Transverse colon (tissue), 4 donors: ENCODE measurements at regions not wholly inside any gene's neighbourhood (a gene's known extent, or its start where the extent isn't known, plus 50 kb on each side); places are given as distances from the start of the nearest gene placed in this dataset.

Source experiments
- DNase-seq: peaks from one replicate; pipeline ENCODE4 v3.0.0-alpha.2; 2019
- H3K27ac ChIP-seq, 4 donors: fragments of 200-600 bp; sonication (generic); 2 replicates each; pipeline ENCODE4 v1.5.1; 2016 to 2018; ENCODE audit warnings: inconsistent platforms in 4 of 4
- H3K27me3 ChIP-seq: fragments of 200-600 bp; sonication (generic); 2 replicates; pipeline ENCODE4 v1.5.1; 2017; ENCODE audit warnings: inconsistent platforms
- H3K36me3 ChIP-seq, 4 donors: fragments of 200-600 bp; sonication (generic); 2 replicates each; pipeline ENCODE4 v1.5.1; 2017 to 2019; ENCODE audit warnings: inconsistent platforms in 4 of 4
- H3K4me1 ChIP-seq, 4 donors: fragments of 200-600 bp; sonication (generic); 2 replicates each; pipeline ENCODE4 v1.5.1; 2017 to 2020; ENCODE audit warnings: inconsistent platforms in 4 of 4
- H3K4me3 ChIP-seq, 4 donors: fragments of 200-600 bp; sonication (generic); 1 replicate in 1 of 4; 2 replicates in 3 of 4; pipeline versions ENCODE4 v1.5.1 to v1.6.1; 2017 to 2019; ENCODE audit warnings: inconsistent platforms in 4 of 4
- H3K9me3 ChIP-seq, 2 donors: fragments of 200-600 bp; sonication (generic); 2 replicates each; pipeline ENCODE4 v1.5.1; 2017 to 2019; ENCODE audit warnings: inconsistent platforms in 2 of 2
- EP300 ChIP-seq: sonication (generic); formaldehyde crosslinking; IDR thresholded peaks from one replicate; pipeline ENCODE4 v1.6.1; 2017; ENCODE audit warnings: antibody characterized with exemption, low read depth
- POLR2A ChIP-seq: fragments of 450-650 bp; IDR thresholded peaks from one replicate; pipeline ENCODE4 v1.6.1; 2016; ENCODE audit warnings: antibody characterized with exemption, mild to moderate bottlenecking, moderate library complexity
- POLR2AphosphoS5 ChIP-seq, 3 donors: sonication (generic); formaldehyde crosslinking; IDR thresholded peaks; one replicate each; pipeline ENCODE4 v1.6.1; 2016; ENCODE audit warnings: antibody characterized with exemption in 3 of 3
- WGBS, 2 donors: methylation state at CpG; one replicate each; pipeline ENCODE4 v1.1.5; 2018; ENCODE audit warnings: low coverage in 1 of 2; 5-methylcytosine and 5-hydroxymethylcytosine counted together
- in situ Hi-C, 4 donors: fragments of 200-750 bp; cut with MboI; loops; one replicate each; pipeline versions ENCODE4 v1.15.0 to v1.15.1; 2017; ENCODE audit warnings: low sequenced_read_pairs in 3 of 4, low pct_ligation_motif_present in 1 of 4, low pct_unique_long_range_greater_than_20kb in 1 of 4
- intact Hi-C: fragments of 100-400 bp; cut with DNase I; formaldehyde crosslinking; loops from one replicate; pipeline ENCODE4 v1.15.1; 2023; ENCODE audit warnings: low total_unique reads
- TF ChIP-seq, protein P1 (sequence below), 5 experiments: fragments of 200-600 bp in 3 of 5; fragments of 450-650 bp in 2 of 5; sonication (generic) in 3 of 5; IDR thresholded peaks; 1 replicate in 2 of 5; 2 replicates in 3 of 5; pipeline ENCODE4 v1.5.1; 2016 to 2017; ENCODE audit warnings: antibody characterized with exemption in 5 of 5, inconsistent platforms in 3 of 5, mild to moderate bottlenecking in 2 of 5, moderate library complexity in 1 of 5

GRCh38 chr10:128275388-128276177 is 149.4 kb upstream of the MKI67 start:
- no peak for DNase-seq
- Histone ChIP-seq H3K27me3 (peaks cover 40% of the 10 kb centered on the region), H3K27ac (no peak overlapping the region), H3K4me1 (no peaks in the 10 kb centered on the region), H3K4me3 (no peak overlapping the region), H3K9me3 (no peaks in the 10 kb centered on the region), H3K36me3 (no peaks in the 10 kb centered on the region)
- WGBS, 2 donors = 27 to 65% methylated on average over 12 to 19 of the region's 19 CpGs
- in situ Hi-C loops (no loop called here), intact Hi-C loops (no loop called here)
- no peak for TF ChIP-seq POLR2A
- no peak for TF ChIP-seq POLR2AphosphoS5 (IDR thresholded peaks at IDR 0.05)
- TF ChIP-seq EP300 = no peak
- TF ChIP-seq, protein P1, sequence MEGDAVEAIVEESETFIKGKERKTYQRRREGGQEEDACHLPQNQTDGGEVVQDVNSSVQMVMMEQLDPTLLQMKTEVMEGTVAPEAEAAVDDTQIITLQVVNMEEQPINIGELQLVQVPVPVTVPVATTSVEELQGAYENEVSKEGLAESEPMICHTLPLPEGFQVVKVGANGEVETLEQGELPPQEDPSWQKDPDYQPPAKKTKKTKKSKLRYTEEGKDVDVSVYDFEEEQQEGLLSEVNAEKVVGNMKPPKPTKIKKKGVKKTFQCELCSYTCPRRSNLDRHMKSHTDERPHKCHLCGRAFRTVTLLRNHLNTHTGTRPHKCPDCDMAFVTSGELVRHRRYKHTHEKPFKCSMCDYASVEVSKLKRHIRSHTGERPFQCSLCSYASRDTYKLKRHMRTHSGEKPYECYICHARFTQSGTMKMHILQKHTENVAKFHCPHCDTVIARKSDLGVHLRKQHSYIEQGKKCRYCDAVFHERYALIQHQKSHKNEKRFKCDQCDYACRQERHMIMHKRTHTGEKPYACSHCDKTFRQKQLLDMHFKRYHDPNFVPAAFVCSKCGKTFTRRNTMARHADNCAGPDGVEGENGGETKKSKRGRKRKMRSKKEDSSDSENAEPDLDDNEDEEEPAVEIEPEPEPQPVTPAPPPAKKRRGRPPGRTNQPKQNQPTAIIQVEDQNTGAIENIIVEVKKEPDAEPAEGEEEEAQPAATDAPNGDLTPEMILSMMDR (IDR thresholded peaks at IDR 0.05) = no peak

DNA sequence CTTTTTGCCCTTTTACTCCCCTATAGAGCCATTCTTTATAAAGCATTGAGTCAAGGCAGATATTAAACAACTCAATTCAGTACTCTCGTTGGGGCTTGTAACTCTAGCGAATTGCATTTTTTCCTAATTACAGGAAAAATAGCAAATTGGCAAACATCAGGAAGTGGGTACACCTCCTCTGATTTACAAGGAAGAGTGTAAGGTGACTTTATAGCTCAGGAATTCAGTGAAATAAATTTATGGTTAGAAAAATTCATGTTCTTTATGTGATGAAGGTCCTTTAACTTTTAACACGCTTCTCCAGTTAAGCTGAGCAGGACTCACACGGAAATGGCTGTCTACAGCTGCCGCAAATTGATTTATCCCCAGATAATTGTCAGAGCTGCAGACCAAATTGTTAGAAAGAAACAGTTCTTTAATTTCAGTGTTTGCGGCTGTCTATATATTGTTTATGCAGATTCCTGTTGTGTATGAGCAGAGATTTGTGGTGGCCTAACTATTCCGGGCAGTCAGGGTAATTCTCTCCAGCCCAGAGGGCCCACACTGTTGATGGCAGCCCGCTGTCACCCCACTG is 151.1 kb upstream of the MKI67 start:
- Histone ChIP-seq H3K4me1 (no peaks in the 10 kb centered on the region), H3K27me3 (peaks cover 40% of the 10 kb centered on the region), H3K27ac (no peak overlapping the region), H3K4me3 (no peak overlapping the region), H3K9me3 (no peaks in the 10 kb centered on the region), H3K36me3 (no peaks in the 10 kb centered on the region)
- TF ChIP-seq POLR2A (no peak), POLR2AphosphoS5 (IDR thresholded peaks at IDR 0.05) (no peak), EP300 (no peak)
- TF ChIP-seq, protein P1 (IDR thresholded peaks at IDR 0.05) = no peak
- in situ Hi-C loops (no loop called here), intact Hi-C loops (no loop called here)
- 55 to 72% methylated on average over 8 of the region's 8 CpGs for WGBS, 2 donors
- no peak for DNase-seq

- WGBS, 2 donors = 42% methylated on average over 7 of the region's 7 CpGs; no CpG with 5 or more reads in 1 of the 2 donors
- TF ChIP-seq POLR2A = no peak
- TF ChIP-seq, protein P1 (IDR thresholded peaks at IDR 0.05) = no peak
- no peak for TF ChIP-seq EP300
- no peak for TF ChIP-seq POLR2AphosphoS5 (IDR thresholded peaks at IDR 0.05)
- Histone ChIP-seq H3K27me3 (peaks cover 40% of the 10 kb centered on the region), H3K4me1 (no peaks in the 10 kb centered on the region), H3K4me3 (no peak overlapping the region), H3K36me3 (no peaks in the 10 kb centered on the region), H3K27ac (no peak overlapping the region), H3K9me3 (no peaks in the 10 kb centered on the region)
- intact Hi-C loops (no loop called here), in situ Hi-C loops (no loop called here)
- DNase-seq = no peak
These were observed 152.1 kb upstream of the MKI67 start for GRCh38 chr10:128278362-128278761.

GRCh38 chr10:128280271-128280670 is 154.0 kb upstream of the MKI67 start:
- H3K36me3 ChIP-seq = no peaks in the 10 kb centered on the region
- H3K27me3 ChIP-seq = peaks cover 29% of the 10 kb centered on the region
- in situ Hi-C loops = no loop called here
- H3K27ac ChIP-seq = no peak overlapping the region
- H3K4me1 ChIP-seq = no peaks in the 10 kb centered on the region
- TF ChIP-seq POLR2AphosphoS5 (IDR thresholded peaks at IDR 0.05) (no peak), POLR2A (no peak), EP300 (no peak)
- TF ChIP-seq, protein P1 (IDR thresholded peaks at IDR 0.05) = no peak
- H3K9me3 ChIP-seq = no peaks in the 10 kb centered on the region
- no peak overlapping the region for H3K4me3 ChIP-seq
- intact Hi-C loops = no loop called here
- 58 to 59% methylated on average over 2 of the region's 2 CpGs for WGBS, 2 donors
- DNase-seq = no peak
